Muscle layer of duodenum (tissue), 2 donors: ENCODE measurements at regions not wholly inside any gene's neighbourhood (a gene's known extent, or its start where the extent isn't known, plus 50 kb on each side); places are given as distances from the start of the nearest gene placed in this dataset.

Experiments
- H3K27ac ChIP-seq: one replicate; pipeline ENCODE4 v1.7.0; 2013; ENCODE audit warnings: mild to moderate bottlenecking, low read length
- H3K27me3 ChIP-seq: one replicate; pipeline ENCODE4 v1.7.0; 2013; ENCODE audit warnings: low read depth, mild to moderate bottlenecking, control low read depth, low read length
- H3K36me3 ChIP-seq, 2 donors: one replicate each; pipeline ENCODE4 v1.7.0; 2013; ENCODE audit warnings: low read length in 2 of 2, control low read depth in 1 of 2, mild to moderate bottlenecking in 1 of 2; ENCODE audit not compliant: insufficient read depth in 2 of 2, control insufficient read depth in 1 of 2
- H3K4me1 ChIP-seq, 2 donors: one replicate each; pipeline ENCODE4 v1.7.0; 2013; ENCODE audit warnings: low read length in 2 of 2, mild to moderate bottlenecking in 2 of 2, control low read depth in 1 of 2, moderate library complexity in 1 of 2; ENCODE audit not compliant: insufficient read depth in 2 of 2, control insufficient read depth in 1 of 2
- H3K4me3 ChIP-seq, 2 donors: one replicate each; pipeline ENCODE4 v1.7.0; 2013; ENCODE audit warnings: low read length in 2 of 2, low read depth in 1 of 2, mild to moderate bottlenecking in 1 of 2
- H3K9me3 ChIP-seq, 2 donors: one replicate each; pipeline ENCODE4 v1.7.0; 2013; ENCODE audit warnings: low read length in 2 of 2, control low read depth in 1 of 2, mild to moderate bottlenecking in 1 of 2; ENCODE audit not compliant: control insufficient read depth in 1 of 2
- donor health status: healthy.

DNA sequence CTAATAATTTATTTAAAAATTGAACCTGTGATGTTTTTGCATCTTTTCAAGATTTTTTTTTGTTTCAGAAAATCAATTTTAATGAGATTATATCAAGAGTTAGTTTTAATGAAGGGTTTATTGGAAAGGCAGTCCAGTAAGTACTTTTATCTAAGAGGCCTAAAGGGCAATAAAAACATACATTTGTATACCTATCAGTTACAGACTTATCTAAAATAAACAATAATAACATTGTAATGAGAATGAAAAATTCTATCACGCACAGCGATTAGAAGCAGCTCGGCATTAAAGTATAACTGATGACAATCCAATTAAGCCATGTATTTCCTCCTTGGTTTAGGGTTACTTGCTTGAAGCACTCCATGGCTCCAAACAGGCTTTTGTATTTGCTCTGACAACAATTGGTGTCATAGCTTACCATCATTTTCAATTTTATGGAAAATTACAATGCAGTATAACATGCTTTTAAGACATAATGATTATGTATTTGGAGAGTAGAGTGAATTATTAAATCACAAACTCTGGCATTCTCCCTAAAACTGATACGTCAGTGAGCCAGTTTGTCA is 629.4 kb downstream of the TSN start:
- Histone ChIP-seq H3K4me3 (no peak overlapping the region), H3K4me1 (no peaks in the 10 kb centered on the region), H3K9me3 (peaks cover 0 to 9% of the 10 kb centered on the region in 2 donors), H3K36me3 (no peaks in the 10 kb centered on the region), H3K27ac (no peak overlapping the region), H3K27me3 (no peaks in the 10 kb centered on the region)

DNA sequence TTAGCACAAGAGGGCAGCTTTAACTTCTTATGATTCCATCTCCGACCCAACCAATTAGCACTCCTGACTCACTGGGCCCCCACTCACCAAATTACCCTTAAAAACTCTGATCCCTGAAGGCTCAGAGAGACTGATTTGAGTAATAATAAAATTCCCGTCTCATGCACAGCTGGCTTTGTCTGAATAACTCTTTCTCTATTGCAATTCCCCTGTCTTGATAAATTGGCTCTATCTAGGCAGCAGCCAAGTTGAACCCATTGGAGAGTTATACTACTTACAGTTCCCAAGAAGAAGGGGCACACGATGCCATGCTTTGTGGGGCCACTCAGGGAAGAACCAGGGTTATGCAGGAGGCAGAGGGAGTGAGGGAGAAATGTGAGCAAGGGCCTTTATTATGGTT is 632.8 kb downstream of the TSN start:
- Histone ChIP-seq H3K4me1 (no peaks in the 10 kb centered on the region), H3K4me3 (no peak overlapping the region), H3K27ac (no peak overlapping the region), H3K27me3 (no peaks in the 10 kb centered on the region), H3K36me3 (no peaks in the 10 kb centered on the region), H3K9me3 (peaks cover 0 to 9% of the 10 kb centered on the region in 2 donors)

DNA sequence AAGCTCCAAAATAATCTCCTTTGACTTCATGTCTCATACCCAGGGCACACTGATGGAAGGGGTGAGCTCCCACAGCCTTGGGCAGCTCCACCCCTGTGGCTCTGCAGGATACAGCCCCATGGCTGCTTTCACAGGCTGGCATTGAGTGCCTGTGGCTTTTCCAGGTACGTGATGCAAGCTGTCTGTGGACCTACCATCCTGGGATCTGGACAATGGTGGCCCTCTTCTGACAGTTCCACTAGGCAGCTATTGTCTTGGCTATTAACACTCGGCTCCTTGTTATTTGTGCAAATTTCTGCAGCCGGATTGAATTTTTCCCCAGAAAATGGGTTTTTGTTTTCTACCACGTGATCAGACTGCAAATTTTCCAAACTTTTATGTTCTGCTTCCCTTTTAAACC is 634.2 kb downstream of the TSN start:
- peaks cover 0 to 9% of the 10 kb centered on the region in 2 donors for H3K9me3 ChIP-seq
- H3K27me3 ChIP-seq: no peaks in the 10 kb centered on the region
- no peak overlapping the region for H3K27ac ChIP-seq
- H3K4me3 ChIP-seq: no peak overlapping the region
- no peaks in the 10 kb centered on the region for H3K4me1 ChIP-seq
- H3K36me3 ChIP-seq: no peaks in the 10 kb centered on the region

DNA sequence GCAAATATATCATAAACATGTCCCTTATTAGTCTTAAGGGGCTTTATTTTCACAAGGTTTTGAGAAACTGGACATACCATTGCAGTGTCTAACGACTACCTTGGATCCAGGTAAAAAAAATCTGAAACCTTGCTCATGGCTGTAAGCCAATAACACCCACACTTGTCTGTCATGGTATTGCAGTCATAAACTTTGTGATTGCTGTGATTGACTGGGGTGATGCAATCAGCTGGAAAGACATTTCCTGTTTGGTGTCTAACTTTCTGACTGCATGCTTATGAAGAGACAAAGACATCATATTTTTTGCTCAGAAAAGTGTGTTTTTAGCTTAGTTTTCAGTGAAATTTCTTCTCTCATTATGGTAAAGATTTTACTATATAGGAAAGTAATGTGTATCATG is 635.0 kb downstream of the TSN start:
- Histone ChIP-seq H3K36me3 (no peaks in the 10 kb centered on the region), H3K9me3 (peaks cover 0 to 9% of the 10 kb centered on the region in 2 donors), H3K4me1 (no peaks in the 10 kb centered on the region), H3K27me3 (no peaks in the 10 kb centered on the region), H3K27ac (no peak overlapping the region), H3K4me3 (no peak overlapping the region)

DNA sequence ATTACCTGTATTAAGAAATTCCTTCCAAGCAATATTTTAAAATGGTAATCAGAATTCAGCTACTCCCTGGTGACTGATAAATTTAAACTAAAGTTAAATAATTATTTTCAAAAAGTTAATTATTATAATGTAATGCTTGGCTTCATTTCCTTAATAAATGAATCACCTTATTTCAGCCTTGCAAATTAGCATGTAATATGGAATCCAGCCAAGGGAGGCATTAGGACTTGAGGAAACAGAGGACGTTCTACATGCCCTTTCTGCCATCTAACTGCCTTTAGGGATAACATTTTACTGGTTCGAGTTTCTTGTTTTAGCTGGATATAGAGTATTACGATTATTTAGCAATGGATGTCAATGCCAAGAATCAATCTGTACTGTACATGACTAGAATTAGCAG is 636.3 kb downstream of the TSN start:
- H3K4me1 ChIP-seq: no peaks in the 10 kb centered on the region
- H3K9me3 ChIP-seq: peaks cover 0 to 9% of the 10 kb centered on the region in 2 donors
- H3K36me3 ChIP-seq: no peaks in the 10 kb centered on the region
- no peaks in the 10 kb centered on the region for H3K27me3 ChIP-seq
- H3K27ac ChIP-seq: no peak overlapping the region
- H3K4me3 ChIP-seq: no peak overlapping the region

DNA sequence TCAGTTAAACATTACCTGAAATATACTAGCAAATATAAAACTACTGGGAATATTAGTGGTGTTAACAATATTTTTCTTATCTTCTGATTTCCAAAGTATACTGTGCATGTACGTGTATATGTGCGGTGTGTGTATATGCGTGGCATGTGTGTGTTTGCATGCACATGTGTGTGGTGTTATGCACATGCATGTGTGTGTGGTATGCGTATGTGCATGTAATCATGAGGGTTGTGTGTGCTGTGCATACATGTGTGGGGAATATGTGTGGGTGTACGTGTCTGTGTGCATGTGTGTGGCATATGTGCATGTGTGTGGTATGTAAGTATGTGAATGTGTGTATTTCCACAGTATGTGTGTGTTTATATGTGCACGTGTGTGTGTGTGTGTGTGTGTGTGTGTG is 640.2 kb downstream of the TSN start:
- Histone ChIP-seq H3K4me3 (no peak overlapping the region), H3K27me3 (no peaks in the 10 kb centered on the region), H3K9me3 (no peaks in the 10 kb centered on the region), H3K27ac (no peak overlapping the region), H3K4me1 (no peaks in the 10 kb centered on the region), H3K36me3 (no peaks in the 10 kb centered on the region)

DNA sequence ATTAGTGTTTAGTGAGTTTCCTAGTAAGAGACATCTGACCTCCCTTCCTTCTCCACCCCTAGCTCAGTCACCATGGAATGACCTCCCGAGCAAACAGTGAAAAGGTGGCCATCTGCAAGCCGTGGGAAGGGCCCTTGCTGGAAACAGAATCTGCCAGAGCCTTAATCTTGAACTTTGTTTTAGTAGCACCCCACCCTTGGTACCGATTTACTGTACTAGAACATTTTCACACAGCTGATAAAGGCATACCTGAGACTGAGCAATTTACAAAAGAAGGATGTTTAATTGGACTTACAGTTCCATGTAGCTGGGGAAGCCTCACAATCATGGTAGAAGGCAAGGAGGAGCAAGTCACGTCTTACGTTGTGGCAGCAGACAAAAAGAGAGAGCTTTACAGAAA is 655.8 kb downstream of the TSN start:
- H3K36me3 ChIP-seq: no peaks in the 10 kb centered on the region
- H3K9me3 ChIP-seq: peaks cover 0 to 5% of the 10 kb centered on the region in 2 donors
- no peak overlapping the region for H3K27ac ChIP-seq
- no peaks in the 10 kb centered on the region for H3K27me3 ChIP-seq
- H3K4me1 ChIP-seq: no peaks in the 10 kb centered on the region
- no peak overlapping the region for H3K4me3 ChIP-seq

DNA sequence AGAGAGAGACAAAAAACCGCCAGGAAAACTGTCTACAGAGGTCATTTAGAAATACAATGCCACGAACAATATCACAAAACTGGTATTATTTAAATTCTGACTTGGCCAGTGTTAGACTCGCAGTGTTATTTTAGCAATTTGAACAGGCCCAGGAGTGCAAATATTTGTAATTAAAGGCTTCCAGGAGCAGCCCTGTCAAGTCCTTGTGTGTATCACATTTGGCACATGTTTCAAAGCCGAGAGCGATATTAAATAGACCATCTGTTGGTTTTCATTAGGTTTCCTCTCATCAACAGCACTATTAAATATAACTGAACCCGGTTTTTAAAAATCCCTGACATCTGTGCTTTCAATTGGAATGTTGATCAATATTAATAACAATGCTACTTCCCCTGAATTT is 656.9 kb downstream of the TSN start:
- H3K27ac ChIP-seq: no peak overlapping the region
- no peak overlapping the region for H3K4me3 ChIP-seq
- peaks cover 0 to 5% of the 10 kb centered on the region in 2 donors for H3K9me3 ChIP-seq
- H3K4me1 ChIP-seq: no peaks in the 10 kb centered on the region
- no peaks in the 10 kb centered on the region for H3K36me3 ChIP-seq
- no peaks in the 10 kb centered on the region for H3K27me3 ChIP-seq

DNA sequence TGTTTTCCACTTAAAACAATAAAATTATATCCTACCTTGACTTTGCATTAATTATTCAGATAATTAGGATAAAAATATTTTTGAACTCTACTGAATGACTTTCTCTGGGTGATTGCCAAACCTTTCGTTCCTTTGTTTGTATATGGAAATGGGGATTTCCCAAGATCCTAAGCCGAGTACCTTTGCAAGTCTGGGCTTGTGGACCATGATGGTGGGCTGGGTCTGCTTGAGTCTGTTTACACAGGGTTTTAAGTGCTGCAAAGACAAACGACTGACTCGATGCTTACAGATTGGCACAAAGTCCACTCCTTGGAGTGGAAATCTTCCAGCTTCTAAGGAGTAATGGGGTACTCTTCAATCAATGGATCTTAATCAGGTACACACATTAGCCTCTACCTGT is 659.5 kb downstream of the TSN start:
- H3K4me1 ChIP-seq: no peaks in the 10 kb centered on the region
- H3K9me3 ChIP-seq: peaks cover 0 to 5% of the 10 kb centered on the region in 2 donors
- H3K27ac ChIP-seq: no peak overlapping the region
- no peak overlapping the region for H3K4me3 ChIP-seq
- no peaks in the 10 kb centered on the region for H3K27me3 ChIP-seq
- H3K36me3 ChIP-seq: no peaks in the 10 kb centered on the region

DNA sequence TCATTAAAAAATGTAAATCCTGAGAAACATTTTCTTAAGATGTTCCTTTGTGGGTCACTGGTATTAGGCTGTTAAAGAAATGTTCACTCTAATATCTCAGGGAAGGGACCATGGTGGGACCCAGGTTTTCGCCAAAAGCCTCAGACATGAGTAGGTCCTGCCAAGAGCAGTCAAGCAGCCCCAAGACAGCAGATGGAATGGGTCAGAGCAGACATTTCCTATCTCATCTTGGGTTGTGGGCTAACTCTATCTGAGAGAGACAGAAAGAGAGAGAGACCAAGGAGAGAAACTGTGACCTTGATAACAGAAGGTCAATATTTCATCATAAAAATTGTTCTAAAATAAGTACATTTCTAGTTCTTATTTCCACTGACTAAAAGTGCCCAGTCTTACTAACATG is 661.7 kb downstream of the TSN start:
- Histone ChIP-seq H3K4me3 (no peak overlapping the region), H3K4me1 (no peaks in the 10 kb centered on the region), H3K36me3 (no peaks in the 10 kb centered on the region), H3K27me3 (no peaks in the 10 kb centered on the region), H3K27ac (no peak overlapping the region), H3K9me3 (no peaks in the 10 kb centered on the region)

DNA sequence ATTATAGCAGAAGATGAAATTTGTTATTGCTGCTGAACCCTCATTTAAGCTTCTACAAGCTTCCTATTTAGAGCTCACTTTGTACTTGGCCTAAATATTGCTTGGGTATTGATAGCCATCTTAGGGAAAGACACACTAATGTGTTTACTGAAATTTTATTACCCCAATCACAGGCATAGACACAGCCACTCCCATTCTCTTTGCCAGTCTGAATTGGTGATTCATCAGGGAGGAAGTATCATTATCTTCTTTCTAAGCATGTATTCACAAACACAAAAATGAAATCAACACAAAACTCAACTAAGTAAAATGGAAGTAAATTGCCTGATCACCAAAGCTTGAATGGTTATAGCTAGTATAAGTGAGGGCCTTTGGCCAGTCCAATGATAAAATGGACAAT is 666.3 kb downstream of the TSN start:
- H3K27me3 ChIP-seq: no peaks in the 10 kb centered on the region
- H3K4me3 ChIP-seq: no peak overlapping the region
- H3K36me3 ChIP-seq: no peaks in the 10 kb centered on the region
- H3K4me1 ChIP-seq: no peaks in the 10 kb centered on the region
- H3K27ac ChIP-seq: no peak overlapping the region
- H3K9me3 ChIP-seq: no peaks in the 10 kb centered on the region

DNA sequence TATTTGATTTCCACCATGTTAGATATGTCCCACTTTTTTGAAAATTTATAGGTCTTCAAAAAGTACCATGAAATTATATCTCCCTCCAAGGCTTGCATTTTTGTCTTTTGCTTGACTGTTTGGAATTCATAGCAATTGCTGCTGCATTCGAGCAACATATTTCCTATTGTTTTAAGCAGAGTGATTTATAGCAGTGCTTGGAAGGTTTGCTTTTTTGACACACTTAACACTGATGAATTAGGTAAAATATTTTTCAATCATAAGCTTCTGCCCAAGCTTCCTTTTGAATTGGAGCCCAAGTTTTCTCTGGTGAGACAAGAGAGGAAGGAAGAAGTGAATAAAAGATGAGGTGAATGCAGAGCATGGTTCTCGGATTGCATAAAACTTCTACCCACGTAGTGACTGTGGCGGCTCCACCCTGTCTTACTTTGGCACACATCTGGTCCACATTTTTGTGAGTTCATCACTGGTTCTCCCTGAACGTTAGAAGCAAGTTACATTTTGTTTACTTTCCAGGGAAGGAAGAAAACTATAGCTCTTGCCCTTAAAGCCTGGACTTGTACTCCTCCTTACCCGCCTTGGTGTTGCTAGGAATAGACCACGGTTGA is 667.0 kb downstream of the TSN start:
- H3K27ac ChIP-seq: no peak overlapping the region
- no peak overlapping the region for H3K4me3 ChIP-seq
- no peaks in the 10 kb centered on the region for H3K27me3 ChIP-seq
- no peaks in the 10 kb centered on the region for H3K36me3 ChIP-seq
- no peaks in the 10 kb centered on the region for H3K9me3 ChIP-seq
- no peaks in the 10 kb centered on the region for H3K4me1 ChIP-seq
